ENCODE measurements at regions not wholly inside any gene's neighbourhood (a gene's known extent, or its start where the extent isn't known, plus 50 kb on each side); places are given as distances from the start of the nearest gene placed in this dataset.

GRCh38 chr4:20317424-20317985 is 65.8 kb downstream of the SLIT2 start:
- H3K36me3 ChIP-seq (ENCODE audit: low read depth, missing control alignments) = no peaks in the 10 kb centered on the region
- no peak overlapping the region for H3K4me3 ChIP-seq
- intact Hi-C loops (cut with DNase I; ENCODE audit: low total_unique reads) = no loop called here
- TF ChIP-seq, protein P1, sequence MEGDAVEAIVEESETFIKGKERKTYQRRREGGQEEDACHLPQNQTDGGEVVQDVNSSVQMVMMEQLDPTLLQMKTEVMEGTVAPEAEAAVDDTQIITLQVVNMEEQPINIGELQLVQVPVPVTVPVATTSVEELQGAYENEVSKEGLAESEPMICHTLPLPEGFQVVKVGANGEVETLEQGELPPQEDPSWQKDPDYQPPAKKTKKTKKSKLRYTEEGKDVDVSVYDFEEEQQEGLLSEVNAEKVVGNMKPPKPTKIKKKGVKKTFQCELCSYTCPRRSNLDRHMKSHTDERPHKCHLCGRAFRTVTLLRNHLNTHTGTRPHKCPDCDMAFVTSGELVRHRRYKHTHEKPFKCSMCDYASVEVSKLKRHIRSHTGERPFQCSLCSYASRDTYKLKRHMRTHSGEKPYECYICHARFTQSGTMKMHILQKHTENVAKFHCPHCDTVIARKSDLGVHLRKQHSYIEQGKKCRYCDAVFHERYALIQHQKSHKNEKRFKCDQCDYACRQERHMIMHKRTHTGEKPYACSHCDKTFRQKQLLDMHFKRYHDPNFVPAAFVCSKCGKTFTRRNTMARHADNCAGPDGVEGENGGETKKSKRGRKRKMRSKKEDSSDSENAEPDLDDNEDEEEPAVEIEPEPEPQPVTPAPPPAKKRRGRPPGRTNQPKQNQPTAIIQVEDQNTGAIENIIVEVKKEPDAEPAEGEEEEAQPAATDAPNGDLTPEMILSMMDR (IDR thresholded peaks at IDR 0.05) = no peak
- no peaks in the 10 kb centered on the region for H3K9me3 ChIP-seq
- H3K27me3 ChIP-seq = no peaks in the 10 kb centered on the region
- 79 to 85% methylated on average over 2 of the region's 2 CpGs for WGBS, 2 donors
- no peak overlapping the region for H3K27ac ChIP-seq
- H3K4me1 ChIP-seq = no peaks in the 10 kb centered on the region
- DNase-seq = no peak

DNA sequence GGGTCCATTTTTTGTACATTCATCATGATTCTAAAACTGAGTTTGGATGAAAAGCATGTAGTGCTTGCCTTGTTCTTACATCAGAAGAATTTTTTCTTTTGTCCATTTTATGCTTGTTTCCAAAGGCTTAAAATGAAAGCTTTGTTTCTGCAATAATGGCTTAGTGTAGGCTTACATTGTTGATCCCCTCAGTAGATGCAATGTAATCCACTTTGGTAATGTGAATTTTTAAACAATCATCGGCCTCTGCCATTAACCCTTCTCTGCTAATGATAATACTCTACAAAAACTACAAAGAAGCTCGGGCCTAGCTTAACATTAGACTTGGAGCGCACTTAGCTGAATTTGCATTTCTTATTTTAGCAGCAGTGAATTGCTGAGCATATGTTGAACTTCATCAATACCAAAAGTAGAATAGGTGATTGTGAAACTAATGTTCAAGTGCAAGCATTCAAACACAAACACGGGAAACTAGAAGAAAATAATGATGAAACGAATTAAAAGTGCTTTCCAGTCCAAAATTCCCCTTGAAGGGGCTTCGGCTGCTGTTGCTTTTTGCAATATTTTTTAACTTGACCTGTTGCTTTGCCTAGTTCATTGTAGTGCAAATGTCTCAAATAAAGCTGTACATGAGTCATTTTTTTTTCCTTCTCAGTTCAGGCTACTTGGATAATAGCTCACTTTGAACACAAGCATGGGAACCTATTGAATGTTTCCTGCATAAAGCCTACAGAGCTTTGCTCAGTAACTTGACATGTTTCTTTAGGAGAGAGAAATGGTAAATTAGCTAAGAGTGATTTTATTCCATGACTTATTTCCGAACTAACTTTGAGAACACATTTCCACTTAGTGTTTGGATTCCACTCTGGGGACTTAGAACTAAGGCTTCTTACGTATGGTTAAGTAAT is 66.5 kb downstream of the SLIT2 start:
- no peaks in the 10 kb centered on the region for H3K4me1 ChIP-seq
- H3K4me3 ChIP-seq = no peak overlapping the region
- intact Hi-C loops (cut with DNase I; ENCODE audit: low total_unique reads) = no loop called here
- H3K9me3 ChIP-seq = no peaks in the 10 kb centered on the region
- TF ChIP-seq, protein P1 (IDR thresholded peaks at IDR 0.05) = no peak
- no peak for TF ChIP-seq POLR2A (IDR thresholded peaks at IDR 0.05)
- WGBS, 2 donors = 73 to 82% methylated on average over 8 of the region's 8 CpGs
- H3K27me3 ChIP-seq = no peaks in the 10 kb centered on the region
- H3K27ac ChIP-seq = no peak overlapping the region
- DNase-seq = no peak
- H3K36me3 ChIP-seq (ENCODE audit: low read depth, missing control alignments) = no peaks in the 10 kb centered on the region

DNA sequence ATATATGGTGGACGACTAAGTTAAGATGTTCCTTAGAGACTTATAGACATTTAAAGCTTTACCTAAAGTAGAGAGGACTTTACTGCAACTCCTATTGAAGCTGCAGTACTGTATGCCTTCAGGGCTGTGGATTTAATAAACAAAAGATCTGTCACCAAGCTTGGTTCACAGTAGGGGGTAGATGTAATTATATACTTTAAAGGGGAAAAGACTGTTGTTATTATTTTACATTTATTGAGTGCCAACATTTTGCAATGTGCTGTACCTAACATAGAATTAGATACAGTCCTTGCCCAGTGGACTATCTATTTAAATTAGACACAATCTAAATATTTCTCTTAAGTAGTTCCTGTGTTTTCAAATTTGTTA is 67.2 kb downstream of the SLIT2 start:
- Histone ChIP-seq H3K36me3 (ENCODE audit: low read depth, missing control alignments) (no peaks in the 10 kb centered on the region), H3K27ac (no peak overlapping the region), H3K27me3 (no peaks in the 10 kb centered on the region), H3K9me3 (no peaks in the 10 kb centered on the region), H3K4me3 (no peak overlapping the region), H3K4me1 (no peaks in the 10 kb centered on the region)
- intact Hi-C loops (cut with DNase I; ENCODE audit: low total_unique reads) = no loop called here
- DNase-seq = no peak
- WGBS, 2 donors = 94 to 96% methylated on average over 1 of the region's 1 CpG
- TF ChIP-seq, protein P1 (IDR thresholded peaks at IDR 0.05) = no peak
- no peak for TF ChIP-seq POLR2A (IDR thresholded peaks at IDR 0.05)

- TF ChIP-seq, protein P1 (IDR thresholded peaks at IDR 0.05) = no peak
- no peak for TF ChIP-seq POLR2A (IDR thresholded peaks at IDR 0.05)
- no peaks in the 10 kb centered on the region for H3K9me3 ChIP-seq
- H3K36me3 ChIP-seq (ENCODE audit: low read depth, missing control alignments) = no peaks in the 10 kb centered on the region
- no peaks in the 10 kb centered on the region for H3K4me1 ChIP-seq
- intact Hi-C loops (cut with DNase I; ENCODE audit: low total_unique reads) = no loop called here
- DNase-seq = no peak
- no peaks in the 10 kb centered on the region for H3K27me3 ChIP-seq
- WGBS, 2 donors = 81 to 89% methylated on average over 6 of the region's 6 CpGs
- no peak overlapping the region for H3K27ac ChIP-seq
- no peak overlapping the region for H3K4me3 ChIP-seq
These were observed 68.3 kb downstream of the SLIT2 start for GRCh38 chr4:20319825-20320612.
